ENCODE measurements at regions not wholly inside any gene's neighbourhood (a gene's known extent, or its start where the extent isn't known, plus 50 kb on each side); places are given as distances from the start of the nearest gene placed in this dataset.
A peak's percentile ranks its signal among the peaks of the same experiment; 100 is the strongest.

GRCh38 chr7:42385912-42386311, 148.9 kb upstream of the GLI3 start:
- no peak overlapping the region for H3K27ac ChIP-seq
- H3K27me3 ChIP-seq: no peaks in the 10 kb centered on the region
- TF ChIP-seq Cebpa-rat (IDR thresholded peaks at IDR 0.05): no peak
- H3K4me1 ChIP-seq: peaks cover 2% of the 10 kb centered on the region; the same call in 1 of the 2 replicates
- peaks cover 14% of the 10 kb centered on the region for H3K9me3 ChIP-seq
- no peaks in the 10 kb centered on the region for H4K20me1 ChIP-seq
- no peaks in the 10 kb centered on the region for H3K36me3 ChIP-seq
- no peak overlapping the region for H3K4me3 ChIP-seq
- no peak overlapping the region for H3K4me2 ChIP-seq
- no peak overlapping the region for H3K9ac ChIP-seq

- H3K27me3 ChIP-seq: no peaks in the 10 kb centered on the region
- peaks cover 14% of the 10 kb centered on the region for H3K9me3 ChIP-seq
- no peak for TF ChIP-seq Cebpa-rat (IDR thresholded peaks at IDR 0.05)
- H4K20me1 ChIP-seq: no peaks in the 10 kb centered on the region
- H3K27ac ChIP-seq: no peak overlapping the region
- no peaks in the 10 kb centered on the region for H3K4me1 ChIP-seq
- no peak overlapping the region for H3K4me2 ChIP-seq
- no peaks in the 10 kb centered on the region for H3K36me3 ChIP-seq
- no peak overlapping the region for H3K4me3 ChIP-seq
- H3K9ac ChIP-seq: no peak overlapping the region
These were observed 144.2 kb upstream of the GLI3 start for GRCh38 chr7:42381161-42381560.

- H3K4me3 ChIP-seq: no peak overlapping the region
- H4K20me1 ChIP-seq: no peaks in the 10 kb centered on the region
- no peak overlapping the region for H3K27ac ChIP-seq
- no peak overlapping the region for H3K9ac ChIP-seq
- H3K36me3 ChIP-seq: no peaks in the 10 kb centered on the region
- TF ChIP-seq Cebpa-rat (IDR thresholded peaks at IDR 0.05): no peak
- H3K4me2 ChIP-seq: no peak overlapping the region
- no peaks in the 10 kb centered on the region for H3K4me1 ChIP-seq
- H3K9me3 ChIP-seq: peaks cover 14% of the 10 kb centered on the region
- H3K27me3 ChIP-seq: no peaks in the 10 kb centered on the region
These were observed 143.4 kb upstream of the GLI3 start for GRCh38 chr7:42380401-42380800.

GRCh38 chr7:42378149-42378548, 141.1 kb upstream of the GLI3 start:
- Histone ChIP-seq H3K4me3 (no peak overlapping the region), H3K4me1 (no peaks in the 10 kb centered on the region; the same call in 1 of the 2 replicates)
- TF ChIP-seq Cebpa-rat (IDR thresholded peaks at IDR 0.05): no peak

GRCh38 chr7:42373285-42373684, 136.3 kb upstream of the GLI3 start:
- H3K27me3 ChIP-seq: no peaks in the 10 kb centered on the region
- peaks cover 13% of the 10 kb centered on the region for H3K9me3 ChIP-seq
- no peaks in the 10 kb centered on the region for H4K20me1 ChIP-seq
- TF ChIP-seq Cebpa-rat (IDR thresholded peaks at IDR 0.05): no peak
- H3K4me2 ChIP-seq: no peak overlapping the region
- H3K36me3 ChIP-seq: no peaks in the 10 kb centered on the region
- no peak overlapping the region for H3K27ac ChIP-seq
- H3K9ac ChIP-seq: no peak overlapping the region
- H3K4me3 ChIP-seq: no peak overlapping the region
- peaks cover 9% of the 10 kb centered on the region for H3K4me1 ChIP-seq

More at GRCh38 chr7:42378149-42378548, 141.1 kb upstream of the GLI3 start:
- Histone ChIP-seq H3K36me3 (no peaks in the 10 kb centered on the region), H3K9me3 (peaks cover 12% of the 10 kb centered on the region), H3K9ac (no peak overlapping the region), H3K4me2 (no peak overlapping the region), H4K20me1 (no peaks in the 10 kb centered on the region), H3K27me3 (no peaks in the 10 kb centered on the region), H3K27ac (no peak overlapping the region)

GRCh38 chr7:42372479-42372878, 135.5 kb upstream of the GLI3 start:
- Histone ChIP-seq H3K27ac (no peak overlapping the region), H3K4me2 (peak overlapping the region; percentile 24; the same call in 1 of the 2 replicates), H3K9ac (no peak overlapping the region), H3K4me1 (peaks cover 9% of the 10 kb centered on the region), H3K36me3 (no peaks in the 10 kb centered on the region), H3K4me3 (no peak overlapping the region), H3K9me3 (peaks cover 20% of the 10 kb centered on the region), H4K20me1 (no peaks in the 10 kb centered on the region), H3K27me3 (no peaks in the 10 kb centered on the region)
- TF ChIP-seq Cebpa-rat (IDR thresholded peaks at IDR 0.05): no peak

- H3K4me3 ChIP-seq: no peak overlapping the region
- no peak overlapping the region for H3K4me2 ChIP-seq
- H3K36me3 ChIP-seq: no peaks in the 10 kb centered on the region
- no peak for TF ChIP-seq Cebpa-rat (IDR thresholded peaks at IDR 0.05)
- no peaks in the 10 kb centered on the region for H3K27me3 ChIP-seq
- no peaks in the 10 kb centered on the region for H4K20me1 ChIP-seq
- no peak overlapping the region for H3K27ac ChIP-seq
- peaks cover 16% of the 10 kb centered on the region for H3K9me3 ChIP-seq
- no peaks in the 10 kb centered on the region for H3K4me1 ChIP-seq
- H3K9ac ChIP-seq: no peak overlapping the region
These were observed 122.9 kb upstream of the GLI3 start for GRCh38 chr7:42359946-42360345.

GRCh38 chr7:42351316-42351935, 114.4 kb upstream of the GLI3 start:
- Histone ChIP-seq H3K27me3 (no peaks in the 10 kb centered on the region), H3K4me3 (no peak overlapping the region), H3K9ac (no peak overlapping the region), H3K4me2 (no peak overlapping the region), H3K27ac (no peak overlapping the region), H3K36me3 (no peaks in the 10 kb centered on the region), H4K20me1 (no peaks in the 10 kb centered on the region), H3K4me1 (no peaks in the 10 kb centered on the region), H3K9me3 (no peaks in the 10 kb centered on the region)
- no peak for TF ChIP-seq Cebpa-rat (IDR thresholded peaks at IDR 0.05)

- Histone ChIP-seq H4K20me1 (no peaks in the 10 kb centered on the region), H3K27ac (no peak overlapping the region), H3K4me3 (no peak overlapping the region), H3K27me3 (no peaks in the 10 kb centered on the region), H3K9me3 (no peaks in the 10 kb centered on the region), H3K4me2 (no peak overlapping the region), H3K4me1 (no peaks in the 10 kb centered on the region), H3K36me3 (no peaks in the 10 kb centered on the region), H3K9ac (no peak overlapping the region)
- no peak for TF ChIP-seq Cebpa-rat (IDR thresholded peaks at IDR 0.05)
These were observed 113.8 kb upstream of the GLI3 start for GRCh38 chr7:42350801-42351200.

GRCh38 chr7:42348631-42349030, 111.6 kb upstream of the GLI3 start:
- H3K4me2 ChIP-seq: no peak overlapping the region
- no peak overlapping the region for H3K9ac ChIP-seq
- no peaks in the 10 kb centered on the region for H3K9me3 ChIP-seq
- no peak overlapping the region for H3K27ac ChIP-seq
- TF ChIP-seq Cebpa-rat (IDR thresholded peaks at IDR 0.05): no peak
- H3K4me3 ChIP-seq: no peak overlapping the region
- no peaks in the 10 kb centered on the region for H3K36me3 ChIP-seq
- H4K20me1 ChIP-seq: no peaks in the 10 kb centered on the region
- H3K4me1 ChIP-seq: no peaks in the 10 kb centered on the region
- H3K27me3 ChIP-seq: no peaks in the 10 kb centered on the region

GRCh38 chr7:42348071-42348470, 111.1 kb upstream of the GLI3 start:
- H3K36me3 ChIP-seq: no peaks in the 10 kb centered on the region
- no peak overlapping the region for H3K27ac ChIP-seq
- H3K9ac ChIP-seq: no peak overlapping the region
- no peaks in the 10 kb centered on the region for H3K9me3 ChIP-seq
- no peaks in the 10 kb centered on the region for H3K4me1 ChIP-seq
- no peaks in the 10 kb centered on the region for H3K27me3 ChIP-seq
- no peak for TF ChIP-seq Cebpa-rat (IDR thresholded peaks at IDR 0.05)
- H4K20me1 ChIP-seq: no peaks in the 10 kb centered on the region
- no peak overlapping the region for H3K4me3 ChIP-seq
- no peak overlapping the region for H3K4me2 ChIP-seq
